ENCODE measurements at regions not wholly inside any gene's neighbourhood (a gene's known extent, or its start where the extent isn't known, plus 50 kb on each side); places are given as distances from the start of the nearest gene placed in this dataset.
"Not testable (repeated sequence)": the region's sequence is repeated elsewhere in the genome, so short reads cannot be mapped to it uniquely, and the experiment has no call there.

DNA sequence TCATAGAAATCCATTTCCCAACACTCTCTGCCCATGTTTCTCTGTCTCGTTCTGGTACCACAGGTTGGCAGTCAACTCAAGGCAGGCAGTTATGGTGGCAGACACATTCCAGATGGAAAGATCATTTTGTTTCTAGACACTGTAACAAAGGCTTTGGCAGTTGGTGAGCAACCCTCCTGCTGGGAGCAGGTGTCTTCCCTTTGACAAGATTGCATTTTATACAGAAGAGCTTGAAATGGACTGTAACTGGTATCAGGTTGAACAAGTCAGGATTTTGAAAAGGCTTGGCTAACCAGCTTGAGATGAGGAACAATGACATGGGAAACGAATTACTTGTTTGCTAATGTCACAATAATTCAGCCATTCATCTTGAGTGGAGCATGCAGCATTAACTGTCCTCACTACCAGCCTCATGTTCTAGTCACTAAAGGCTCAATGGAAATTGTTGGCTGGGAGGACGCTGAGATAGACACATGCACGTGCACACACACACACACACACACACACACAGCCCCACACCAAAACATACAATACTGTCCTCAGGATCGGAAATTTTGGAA, 170.0 kb downstream of the SEMA6D start:
- no peak for DNase-seq

DNA sequence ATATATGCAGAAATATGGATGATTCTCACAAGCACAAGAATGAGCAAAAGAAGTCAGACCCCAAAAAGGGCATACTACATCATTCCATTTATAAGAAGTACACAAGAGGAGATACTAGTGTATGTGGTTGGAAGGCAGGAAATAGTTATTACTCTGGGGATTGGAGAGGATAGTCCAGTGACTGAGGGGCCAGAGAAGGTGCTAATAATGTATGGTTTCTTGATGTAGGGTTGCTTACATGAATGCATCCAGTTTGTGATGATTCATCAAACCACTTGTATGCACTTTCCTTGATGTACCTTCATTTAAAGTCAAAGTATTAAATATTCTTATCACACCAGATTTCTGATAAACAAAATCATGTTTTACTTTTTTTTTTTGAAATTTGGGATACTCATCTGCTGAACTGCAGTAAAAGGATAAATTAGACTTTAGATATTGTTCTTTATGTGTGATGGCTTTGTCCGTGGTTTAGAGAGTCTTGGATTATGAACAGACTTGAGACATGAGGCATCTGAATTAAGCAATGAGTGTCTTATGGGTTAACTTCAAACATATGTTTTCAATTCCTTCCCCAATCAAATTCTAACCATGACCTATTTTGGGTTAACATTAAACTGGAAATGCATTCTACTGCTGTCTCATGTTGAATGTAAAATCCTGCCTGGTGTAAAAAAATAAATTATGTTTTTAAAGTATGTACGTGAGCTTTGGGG, 171.2 kb downstream of the SEMA6D start:
- DNase-seq = no peak

GRCh38 chr15:47890397-47891150, 173.3 kb downstream of the SEMA6D start:
- DNase-seq = no peak

- DNase-seq = no peak
Measured at GRCh38 chr15:47897525-47897924, 180.2 kb downstream of the SEMA6D start.

GRCh38 chr15:47900751-47901150, 183.4 kb downstream of the SEMA6D start:
- no peak for DNase-seq

DNA sequence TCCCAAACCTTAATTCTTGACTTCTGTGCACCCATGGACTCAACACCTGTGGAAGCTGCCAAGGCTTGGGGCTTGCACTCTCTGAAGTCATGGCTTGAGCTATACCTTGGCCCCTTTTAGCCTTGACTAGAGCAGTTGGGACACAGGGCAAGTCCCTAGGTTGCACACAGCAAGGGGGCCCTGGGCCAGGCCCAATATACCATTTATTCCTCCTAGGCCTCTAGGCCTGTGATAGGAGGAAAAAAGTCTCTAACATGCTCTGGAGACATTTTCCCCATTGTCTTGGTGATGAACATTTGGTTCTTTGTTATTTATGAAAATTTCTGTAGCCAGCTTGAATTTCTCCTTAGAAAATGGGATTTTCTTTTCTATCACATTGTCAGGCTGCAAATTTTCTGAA, 186.1 kb downstream of the SEMA6D start:
- no peak for DNase-seq

DNA sequence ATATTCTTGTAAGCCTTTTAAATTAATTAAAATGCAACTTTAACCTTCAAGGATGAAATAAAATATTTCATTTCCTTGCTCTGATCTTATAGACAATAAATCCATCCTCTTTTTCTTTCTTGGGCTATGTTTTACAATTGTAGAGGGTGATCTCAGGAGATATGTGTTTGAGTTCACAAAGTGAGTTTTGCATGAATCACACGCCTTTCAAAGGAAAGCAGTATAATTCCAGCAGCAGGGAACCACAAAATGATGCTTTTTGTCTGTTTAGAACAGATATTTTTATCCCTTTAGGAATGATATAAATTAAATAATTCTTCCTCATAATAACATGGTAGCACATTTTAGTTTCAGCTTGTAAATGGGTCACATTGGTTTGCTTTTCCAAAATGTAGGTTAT, 191.2 kb downstream of the SEMA6D start:
- DNase-seq = no peak

GRCh38 chr15:47908950-47909670, 191.8 kb downstream of the SEMA6D start:
- no peak for DNase-seq

- not testable (repeated sequence) for DNase-seq
Measured at GRCh38 chr15:47912910-47913309, 195.6 kb downstream of the SEMA6D start.

DNA sequence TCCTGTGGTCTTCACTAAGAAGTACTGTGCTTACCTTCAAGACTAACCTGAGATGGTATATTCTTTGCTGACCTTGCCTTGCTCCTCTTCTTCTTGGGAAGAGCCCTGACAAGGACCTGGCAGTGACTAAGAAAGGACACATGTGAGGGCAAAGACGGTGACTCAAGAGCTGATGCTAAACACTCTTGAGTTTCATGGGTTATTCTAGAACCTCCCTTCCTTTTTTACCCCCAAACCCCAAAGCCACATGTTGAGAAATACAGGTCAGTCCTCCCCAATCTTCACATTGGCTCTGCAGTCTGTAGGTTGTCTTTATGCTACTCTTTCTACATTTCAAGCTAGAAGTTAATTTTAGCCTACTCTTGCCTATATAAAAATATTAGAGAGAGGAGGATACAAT, 200.6 kb downstream of the SEMA6D start:
- DNase-seq = no peak

DNA sequence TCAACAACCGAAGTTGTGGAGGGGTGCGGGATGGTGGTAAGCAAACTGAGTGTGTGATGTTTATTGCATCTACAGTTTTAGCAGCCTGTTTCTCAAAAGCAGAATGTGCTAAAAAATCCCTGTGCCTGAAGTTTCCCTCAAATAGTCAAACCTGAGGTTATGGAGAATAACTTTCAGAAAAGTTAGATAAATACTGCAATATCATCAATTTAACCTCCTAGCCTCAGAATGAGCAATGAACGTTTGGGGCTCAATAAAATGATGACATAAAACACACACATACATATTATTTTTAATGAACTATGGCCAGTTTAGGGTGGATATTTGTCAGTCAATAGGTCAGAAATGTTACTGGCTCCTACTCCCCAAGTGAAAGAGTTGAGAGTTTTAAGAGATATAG, 201.6 kb downstream of the SEMA6D start:
- DNase-seq = no peak

DNA sequence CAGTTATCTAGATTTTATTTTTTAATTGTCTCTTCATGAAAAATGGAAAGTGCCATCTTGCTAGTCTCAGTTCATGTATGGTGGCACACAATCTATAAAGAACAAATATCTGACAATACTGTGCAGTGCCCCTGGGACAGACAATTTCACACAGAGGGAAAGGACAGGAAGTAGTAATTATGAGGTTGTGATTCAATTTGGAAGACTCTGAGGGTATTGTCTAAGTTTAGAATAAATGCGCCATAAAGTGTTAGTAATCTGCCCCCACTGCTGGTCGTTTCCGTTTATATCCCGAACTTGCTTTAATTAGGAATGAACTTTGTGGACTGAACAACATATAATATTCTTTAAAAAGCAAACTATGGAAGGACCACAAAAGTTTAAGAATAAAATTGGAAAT, 196.4 kb upstream of the SLC24A5 start:
- no peak for DNase-seq

- no peak for DNase-seq
Measured at GRCh38 chr15:47929138-47929803, 191.5 kb upstream of the SLC24A5 start.

DNA sequence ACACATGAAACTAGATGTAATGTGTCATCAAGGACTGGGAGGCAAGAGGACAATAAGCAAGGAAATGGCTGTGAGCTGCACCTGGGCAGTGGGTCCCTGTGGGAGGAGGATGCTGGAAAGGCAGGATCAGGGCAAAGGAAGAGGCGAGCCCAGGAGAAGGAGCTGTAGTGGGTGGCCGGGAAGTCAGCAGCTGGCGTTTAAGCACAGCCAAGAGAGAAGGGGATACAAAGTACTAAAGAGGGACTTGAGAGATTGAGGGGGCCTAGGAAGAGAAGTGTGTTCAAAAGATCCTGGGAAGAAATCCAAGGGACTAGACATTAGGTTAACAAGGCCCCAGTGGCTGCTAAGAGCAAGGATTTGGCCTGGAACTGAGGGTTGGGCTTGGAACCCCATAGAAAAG, 188.5 kb upstream of the SLC24A5 start:
- DNase-seq = no peak

DNA sequence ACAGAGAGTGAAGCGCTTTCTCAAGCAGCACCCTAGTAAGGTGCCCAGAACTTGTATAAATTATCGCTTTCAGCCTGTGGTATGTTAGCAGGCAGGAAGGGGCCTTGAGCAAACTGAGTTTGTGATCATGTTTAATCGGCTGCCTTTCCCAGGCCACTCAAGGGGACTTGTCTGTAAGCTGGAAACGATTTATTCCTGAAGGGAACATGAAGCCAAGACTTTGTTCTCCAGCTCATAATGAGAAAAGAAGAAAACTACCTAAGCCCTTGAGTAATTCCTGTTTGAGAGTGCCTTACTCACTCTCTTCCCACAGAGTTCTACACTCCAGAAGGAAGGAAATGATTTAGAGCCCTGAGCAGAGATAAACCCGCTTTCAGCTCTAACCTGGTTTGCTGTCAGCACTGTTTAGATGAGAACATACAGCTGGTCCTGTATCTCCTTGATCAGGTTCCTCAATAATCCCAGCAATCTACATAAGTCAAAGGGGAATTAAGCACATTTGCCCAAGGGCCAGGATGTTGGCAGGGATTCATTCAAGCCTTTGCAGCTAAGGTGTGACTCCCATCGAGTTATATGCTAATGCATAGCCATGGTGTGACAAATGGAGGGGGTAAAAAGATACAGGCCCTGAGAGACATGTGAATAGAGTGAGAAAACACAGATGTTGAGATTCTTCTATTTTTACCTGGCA, 187.7 kb upstream of the SLC24A5 start:
- DNase-seq = no peak

GRCh38 chr15:47933865-47934264, 186.9 kb upstream of the SLC24A5 start:
- no peak for DNase-seq

DNA sequence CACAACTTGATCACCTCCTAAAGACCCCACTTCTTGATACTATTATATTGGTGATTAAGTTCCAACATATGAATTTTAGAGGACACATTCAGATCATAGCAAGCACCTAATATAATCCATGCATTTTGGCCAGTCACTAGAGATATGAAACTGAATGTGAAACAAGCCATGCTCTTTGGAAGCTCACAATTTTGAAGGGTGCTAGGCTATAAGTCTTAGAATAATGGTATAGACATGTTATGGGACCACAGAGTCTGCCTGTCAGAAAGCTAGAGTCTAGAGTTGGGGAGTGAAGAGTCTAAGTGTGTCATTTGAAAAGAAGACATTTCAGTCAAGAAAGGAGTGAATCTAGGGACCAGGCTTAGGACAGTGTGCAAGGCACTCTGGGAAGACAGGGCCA, 186.4 kb upstream of the SLC24A5 start:
- no peak for DNase-seq

DNA sequence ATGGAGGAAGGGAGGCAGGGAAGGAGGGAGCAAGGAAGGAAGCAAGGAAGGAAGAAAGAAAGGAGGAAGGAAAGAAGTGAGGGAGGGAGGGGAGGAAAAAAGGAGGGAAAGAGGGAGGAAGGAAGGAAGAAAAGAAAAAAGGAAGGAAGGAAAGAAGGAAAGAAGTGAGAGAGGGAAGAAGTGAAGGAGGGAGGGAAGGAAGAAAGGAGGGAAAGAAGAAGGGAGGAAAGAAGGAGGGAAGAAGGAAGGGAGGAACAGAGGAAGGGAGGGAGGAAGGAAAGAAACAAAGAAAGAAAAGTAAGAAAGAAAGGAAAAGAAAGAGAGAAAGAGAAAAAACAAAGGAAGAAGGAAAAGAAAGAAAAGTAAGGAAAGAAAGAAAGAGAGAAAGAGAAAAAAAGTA, 183.0 kb upstream of the SLC24A5 start:
- no peak for DNase-seq

DNA sequence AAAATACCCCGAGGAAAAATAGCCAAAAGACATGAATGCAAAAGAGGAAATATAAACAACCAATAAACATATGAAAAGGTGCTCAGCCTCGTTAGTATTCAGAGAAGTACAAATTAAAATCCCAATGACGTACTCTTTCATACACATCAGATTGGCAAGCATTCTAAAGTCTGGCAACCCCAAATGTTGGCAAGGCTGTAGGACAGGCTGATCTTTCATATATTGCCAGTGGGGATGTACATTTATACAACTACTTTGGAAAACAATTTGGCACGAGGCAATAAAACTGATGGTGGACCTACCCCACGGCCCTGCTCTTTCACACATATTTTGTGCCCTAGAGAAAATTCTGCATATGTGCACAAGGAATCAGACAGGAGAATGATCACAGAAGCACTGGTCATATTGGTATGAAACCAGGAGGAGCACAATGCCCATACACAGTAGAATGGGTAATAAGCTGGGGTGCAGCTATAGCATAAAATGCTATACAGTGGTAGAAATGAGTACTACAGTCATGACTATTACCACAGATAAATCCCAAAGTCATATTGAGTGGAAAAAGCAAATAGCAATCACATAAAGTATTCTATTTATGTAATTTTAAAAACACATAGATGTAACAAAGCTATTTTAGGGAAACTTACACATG, 176.0 kb upstream of the SLC24A5 start:
- DNase-seq = no peak

DNA sequence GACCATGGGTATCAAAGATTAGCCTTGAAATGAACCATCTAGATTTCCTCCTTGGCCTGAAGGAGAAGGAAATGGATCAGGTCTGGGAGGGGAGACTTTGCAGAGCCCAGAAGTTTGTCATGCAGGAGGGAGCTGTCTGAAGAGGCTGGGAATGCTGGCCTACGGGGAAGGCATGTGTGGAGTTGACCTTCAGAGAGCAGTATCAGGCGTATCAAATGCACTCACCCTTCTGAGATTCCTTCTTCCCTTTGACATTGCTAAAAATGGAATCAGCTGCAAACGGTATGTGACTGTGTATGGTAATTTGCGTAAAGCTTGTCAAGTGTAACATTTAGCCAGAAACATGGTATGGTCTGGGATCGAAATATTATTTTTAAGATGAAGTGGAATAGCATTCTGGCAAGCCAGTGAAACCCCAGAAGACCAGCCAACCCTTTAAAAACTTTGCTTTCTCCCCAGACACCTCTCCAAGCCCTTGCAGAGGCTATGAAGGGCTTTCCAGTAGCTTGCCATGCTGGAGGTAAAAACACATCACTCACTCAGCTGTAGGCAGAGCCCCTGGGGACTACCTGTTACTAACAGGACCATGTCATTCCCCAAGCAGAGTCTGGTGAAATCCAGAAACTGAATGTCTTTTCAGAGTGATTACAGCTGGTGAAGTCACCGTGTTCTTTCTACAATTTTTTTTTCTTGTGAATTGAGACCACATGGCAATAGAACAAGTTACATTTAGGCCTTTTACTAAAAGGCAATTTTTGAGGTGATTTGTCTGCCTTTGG, 174.7 kb upstream of the SLC24A5 start:
- no peak for DNase-seq

Measured in right lung (tissue), 2 donors.